ENCODE measurements at regions not wholly inside any gene's neighbourhood (a gene's known extent, or its start where the extent isn't known, plus 50 kb on each side); places are given as distances from the start of the nearest gene placed in this dataset.
A peak's percentile ranks its signal among the peaks of the same experiment; 100 is the strongest.

- Histone ChIP-seq H3K36me3 (ENCODE audit: low read depth, low read length) (no peaks in the 10 kb centered on the region), H3K4me1 (ENCODE audit: insufficient read depth, low read length) (no peaks in the 10 kb centered on the region), H3K4me3 (ENCODE audit: low read length) (no peak overlapping the region), H3K9ac (ENCODE audit: low read length) (no peak overlapping the region), H3K4me2 (ENCODE audit: low read length) (no peak overlapping the region), H4K20me1 (ENCODE audit: low read length) (no peaks in the 10 kb centered on the region), H2AFZ (ENCODE audit: low read length) (no peak overlapping the region), H3K79me2 (ENCODE audit: low read length) (no peaks in the 10 kb centered on the region), H3F3A (ENCODE audit: low read length, unreplicated experiment) (no peaks in the 10 kb centered on the region), H3K9me2 (replicated peaks; ENCODE audit: low read length) (no peaks in the 10 kb centered on the region), H3K9me3 (ENCODE audit: low read length) (no peaks in the 10 kb centered on the region), H3K27ac (ENCODE audit: low read length) (no peak overlapping the region), H3K27me3 (ENCODE audit: low read length) (peaks cover 48% of the 10 kb centered on the region)
- ChIA-PET CTCF (no interaction called here), POLR2A (ENCODE audit: unreplicated experiment) (no interaction called here)
- no TSS peak for BruUV-seq (replicated peaks)
- TF ChIP-seq EZH2 (IDR thresholded peaks at IDR 0.05; ENCODE audit: low read length, unreplicated experiment) (no peak), CTCF (conservative IDR thresholded peaks at IDR 0.05; ENCODE audit: low read depth, low read length) (no peak), EZH2phosphoT487 (IDR thresholded peaks at IDR 0.05; ENCODE audit: borderline replicate concordance, low read length) (no peak)
- ATAC-seq: no peak
- intact Hi-C loops (cut with micrococcal nuclease): no loop called here
- DNase-seq: no peak
These were observed 92.0 kb upstream of the FAM13C start for GRCh38 chr10:59454171-59454919.

GRCh38 chr10:59448616-59449015, 86.3 kb upstream of the FAM13C start:
- intact Hi-C loops (cut with micrococcal nuclease): no loop called here
- Histone ChIP-seq H3K9me2 (replicated peaks; ENCODE audit: low read length) (no peaks in the 10 kb centered on the region), H3K4me3 (ENCODE audit: low read length) (no peak overlapping the region), H3K79me2 (ENCODE audit: low read length) (no peaks in the 10 kb centered on the region), H3K27me3 (ENCODE audit: low read length) (peaks cover 21% of the 10 kb centered on the region), H3K36me3 (ENCODE audit: low read depth, low read length) (no peaks in the 10 kb centered on the region), H3K9me3 (ENCODE audit: low read length) (no peaks in the 10 kb centered on the region), H3K9ac (ENCODE audit: low read length) (no peak overlapping the region), H3F3A (ENCODE audit: low read length, unreplicated experiment) (no peaks in the 10 kb centered on the region), H3K4me1 (ENCODE audit: insufficient read depth, low read length) (no peaks in the 10 kb centered on the region), H4K20me1 (ENCODE audit: low read length) (no peaks in the 10 kb centered on the region), H2AFZ (ENCODE audit: low read length) (no peak overlapping the region), H3K27ac (ENCODE audit: low read length) (no peak overlapping the region), H3K4me2 (ENCODE audit: low read length) (no peak overlapping the region)
- ATAC-seq: no peak
- TF ChIP-seq EZH2 (IDR thresholded peaks at IDR 0.05; ENCODE audit: low read length, unreplicated experiment) (no peak), CTCF (conservative IDR thresholded peaks at IDR 0.05; ENCODE audit: low read depth, low read length) (no peak), EZH2phosphoT487 (IDR thresholded peaks at IDR 0.05; ENCODE audit: borderline replicate concordance, low read length) (no peak)
- BruUV-seq (replicated peaks): no TSS peak
- POLR2A ChIA-PET (ENCODE audit: unreplicated experiment): no interaction called here
- CTCF ChIA-PET: no interaction called here
- DNase-seq: no peak

- no peaks in the 10 kb centered on the region for H4K20me1 ChIP-seq (ENCODE audit: low read length)
- no peak for DNase-seq
- H3K4me1 ChIP-seq (ENCODE audit: insufficient read depth, low read length): peaks cover 40% of the 10 kb centered on the region
- ChIA-PET CTCF (no interaction called here), POLR2A (ENCODE audit: unreplicated experiment) (interaction anchor here (0.7 kb wide), 1 partner anchor 467 kb away, joined by 3 read pairs; no protein-coding TSS in a partner anchor)
- H3K79me2 ChIP-seq (ENCODE audit: low read length): no peaks in the 10 kb centered on the region
- H3K4me3 ChIP-seq (ENCODE audit: low read length): no peak overlapping the region
- H3K9me3 ChIP-seq (ENCODE audit: low read length): no peaks in the 10 kb centered on the region
- no peak for ATAC-seq
- H3K4me2 ChIP-seq (ENCODE audit: low read length): peak overlapping the region; percentile 24; the same call in 1 of the 2 replicates
- H3K9me2 ChIP-seq (replicated peaks; ENCODE audit: low read length): no peaks in the 10 kb centered on the region
- H3K27ac ChIP-seq (ENCODE audit: low read length): no peak overlapping the region
- H2AFZ ChIP-seq (ENCODE audit: low read length): no peak overlapping the region
- no peaks in the 10 kb centered on the region for H3K36me3 ChIP-seq (ENCODE audit: low read depth, low read length)
- H3K27me3 ChIP-seq (ENCODE audit: low read length): no peaks in the 10 kb centered on the region
- H3K9ac ChIP-seq (ENCODE audit: low read length): no peak overlapping the region
- no peaks in the 10 kb centered on the region for H3F3A ChIP-seq (ENCODE audit: low read length, unreplicated experiment)
- BruUV-seq (replicated peaks): no TSS peak
- intact Hi-C loops (cut with micrococcal nuclease): no loop called here
- TF ChIP-seq CTCF (conservative IDR thresholded peaks at IDR 0.05; ENCODE audit: low read depth, low read length) (no peak), EZH2 (IDR thresholded peaks at IDR 0.05; ENCODE audit: low read length, unreplicated experiment) (no peak), EZH2phosphoT487 (IDR thresholded peaks at IDR 0.05; ENCODE audit: borderline replicate concordance, low read length) (no peak)
These were observed 73.4 kb upstream of the FAM13C start for GRCh38 chr10:59435707-59436106.
